HUDEP-2 (cell line): ENCODE measurements at regions not wholly inside any gene's neighbourhood (a gene's known extent, or its start where the extent isn't known, plus 50 kb on each side); places are given as distances from the start of the nearest gene placed in this dataset.
A peak's percentile ranks its signal among the peaks of the same experiment; 100 is the strongest.

Experiments
- DNase-seq, 76 experiments: peaks; one replicate each; lab custom pipeline; 2025; ENCODE audit not compliant: unreplicated experiment in 76 of 76; lab: John Stamatoyannopoulos, UW

DNA sequence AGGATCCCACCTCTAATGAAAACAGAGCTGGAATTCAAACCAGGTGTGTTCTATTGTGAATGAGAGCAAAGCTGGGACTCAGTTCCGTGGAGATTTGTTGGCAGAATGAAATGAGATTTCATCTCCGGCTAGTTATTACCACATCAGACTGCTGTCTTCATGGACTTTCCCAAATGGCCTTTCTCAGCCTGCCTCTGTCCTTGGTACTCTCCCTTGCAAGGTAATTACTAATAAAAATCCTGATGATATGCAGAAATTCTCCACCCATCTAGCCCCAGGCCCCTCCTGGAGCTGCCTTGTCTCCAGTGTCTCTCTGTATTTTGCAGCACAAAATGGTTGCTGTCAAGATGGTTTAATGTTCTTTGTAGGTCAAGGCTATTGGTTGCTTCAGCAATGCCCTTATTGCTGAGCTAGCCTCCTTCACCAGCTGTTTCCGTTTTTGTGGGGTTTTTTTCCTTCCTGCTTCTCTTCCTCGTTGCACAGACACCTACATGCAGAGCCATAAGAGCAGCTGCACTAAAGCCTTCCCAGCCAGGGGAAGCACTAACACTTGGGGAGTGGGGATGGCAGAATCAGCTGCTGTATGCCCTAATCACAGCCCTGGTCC is 185.0 kb upstream of the GHITM start:
- DNase-seq = no peak

- no peak for DNase-seq
Observed at GRCh38 chr10:83955406-83955805, 183.9 kb upstream of the GHITM start.

GRCh38 chr10:83957168-83957947 is 182.0 kb upstream of the GHITM start:
- no peak for DNase-seq

DNA sequence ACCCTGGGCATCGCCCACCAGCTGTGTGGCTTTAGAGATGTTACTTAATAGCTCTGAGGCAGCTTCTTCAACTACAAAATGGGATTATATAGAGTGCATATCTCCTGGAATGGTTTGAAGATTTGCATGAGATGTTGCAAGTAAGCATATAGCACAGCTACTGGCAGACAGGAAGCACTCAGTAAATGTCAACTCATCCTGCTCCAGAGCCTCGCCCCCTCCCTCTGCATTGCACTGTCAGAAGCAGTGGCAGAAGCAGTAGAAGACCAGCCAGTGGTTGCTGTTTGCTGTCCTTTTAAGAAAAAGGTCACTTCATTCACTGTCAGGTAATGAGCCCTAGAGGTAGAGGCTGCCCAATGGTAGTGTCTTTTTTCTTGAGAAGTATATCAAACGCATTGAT is 180.0 kb upstream of the GHITM start:
- DNase-seq = no peak

- DNase-seq = no peak
Observed at GRCh38 chr10:83960125-83960524, 179.2 kb upstream of the GHITM start.

- DNase-seq = no peak
Observed at GRCh38 chr10:83961620-83962019, 177.7 kb upstream of the GHITM start.

DNA sequence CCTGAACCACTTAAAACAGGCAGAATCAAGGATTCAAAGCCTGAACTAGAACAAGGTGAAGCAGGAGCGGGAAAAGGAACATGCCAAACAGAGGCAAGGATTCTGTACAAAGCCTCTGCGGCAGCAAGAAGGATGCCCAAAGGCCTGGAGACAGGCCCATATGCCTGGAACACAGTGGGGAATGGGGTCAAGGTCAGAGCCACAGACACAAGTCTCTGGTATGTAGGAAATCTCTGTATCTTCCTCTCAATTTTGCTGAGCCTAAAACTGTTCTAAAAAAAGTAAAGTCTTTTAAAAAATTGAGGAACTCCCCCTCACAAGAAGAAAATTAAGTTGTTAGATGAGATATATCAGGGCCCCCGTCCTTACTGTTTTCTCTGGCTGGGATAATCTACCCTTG is 175.9 kb upstream of the GHITM start:
- DNase-seq = no peak

- no peak for DNase-seq
Observed at GRCh38 chr10:83965473-83965872, 173.8 kb upstream of the GHITM start.

DNA sequence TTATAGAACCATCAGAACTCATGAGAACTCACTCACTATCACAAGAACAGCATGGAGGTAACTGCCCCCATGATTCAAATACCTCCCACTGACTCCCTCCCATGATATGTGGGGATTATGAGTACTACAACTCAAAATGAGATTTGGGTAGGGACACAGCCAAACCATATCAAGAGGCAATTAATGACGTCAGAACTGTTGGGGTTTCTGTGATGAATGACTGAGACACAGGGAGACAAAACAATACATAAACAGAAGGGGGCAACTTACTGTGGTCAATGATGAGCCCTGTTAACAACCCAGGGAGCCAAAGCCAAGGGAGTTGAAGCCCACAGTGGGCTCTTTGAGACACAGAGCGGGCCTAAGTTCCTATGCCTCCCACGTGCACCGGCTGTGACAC is 171.3 kb upstream of the GHITM start:
- no peak for DNase-seq

- DNase-seq = no peak
Observed at GRCh38 chr10:83978681-83979383, 160.5 kb upstream of the GHITM start.

DNA sequence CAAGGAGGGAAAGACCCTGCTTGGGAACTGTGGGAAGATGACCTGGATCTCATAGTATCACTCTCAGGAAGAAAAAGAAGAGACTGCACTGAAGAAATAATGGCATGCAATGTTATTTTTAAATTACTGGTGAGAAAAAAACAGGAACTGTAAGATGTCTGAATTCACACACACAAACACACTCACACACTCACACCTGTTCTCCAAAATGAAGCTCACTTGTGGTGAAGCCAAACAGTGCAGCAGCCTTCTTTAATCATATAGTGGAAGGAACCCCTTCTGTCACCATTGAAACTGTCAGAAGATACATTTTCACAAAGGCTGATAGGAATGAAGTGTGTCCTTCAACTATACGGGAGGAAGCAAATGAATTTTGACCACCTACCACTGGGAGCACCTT is 156.5 kb upstream of the GHITM start:
- DNase-seq = no peak

- DNase-seq = no peak
Observed at GRCh38 chr10:83983578-83984255, 155.6 kb upstream of the GHITM start.

DNA sequence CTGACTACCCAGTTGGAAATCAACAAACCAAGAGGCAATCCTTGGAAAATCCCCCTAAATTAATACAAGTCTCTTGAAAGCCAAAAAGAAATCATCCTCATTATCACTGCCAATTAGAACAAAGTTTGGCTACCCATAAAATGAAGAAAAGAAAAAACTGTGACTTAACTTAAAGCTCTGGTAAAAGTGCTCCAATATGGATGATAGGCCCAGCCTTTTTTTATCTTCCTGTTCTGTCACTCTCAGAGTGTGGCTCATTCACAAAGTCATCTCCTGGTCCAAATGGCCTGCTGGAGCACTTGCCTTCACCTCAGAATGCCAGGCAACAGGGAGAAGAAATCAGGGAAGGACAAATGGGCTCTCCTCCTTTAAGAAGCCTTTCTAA is 155.1 kb upstream of the GHITM start:
- no peak for DNase-seq

DNA sequence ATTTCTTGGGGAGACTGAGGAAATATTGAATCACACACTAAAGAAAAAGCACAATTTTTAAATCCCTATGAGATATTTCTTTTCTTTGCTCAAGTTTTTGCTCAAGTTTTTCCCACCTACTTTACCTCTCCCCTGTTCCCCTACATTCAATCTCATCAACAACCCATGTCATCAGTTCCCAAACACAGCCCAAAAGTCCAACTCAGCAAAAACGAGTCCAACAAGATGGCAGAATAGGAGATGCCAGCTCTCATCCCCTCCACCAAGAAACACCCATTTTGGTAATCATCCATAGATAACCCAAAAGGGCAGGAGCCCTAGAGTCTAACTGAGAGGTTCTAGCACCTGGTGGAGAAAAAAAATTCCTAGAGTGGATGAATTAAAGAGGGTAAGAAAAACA is 152.5 kb upstream of the GHITM start:
- no peak for DNase-seq

- no peak for DNase-seq
Observed at GRCh38 chr10:83987216-83987615, 152.1 kb upstream of the GHITM start.

- DNase-seq = no peak
Observed at GRCh38 chr10:83988435-83988834, 150.9 kb upstream of the GHITM start.

GRCh38 chr10:83990126-83990525 is 149.2 kb upstream of the GHITM start:
- no peak for DNase-seq

DNA sequence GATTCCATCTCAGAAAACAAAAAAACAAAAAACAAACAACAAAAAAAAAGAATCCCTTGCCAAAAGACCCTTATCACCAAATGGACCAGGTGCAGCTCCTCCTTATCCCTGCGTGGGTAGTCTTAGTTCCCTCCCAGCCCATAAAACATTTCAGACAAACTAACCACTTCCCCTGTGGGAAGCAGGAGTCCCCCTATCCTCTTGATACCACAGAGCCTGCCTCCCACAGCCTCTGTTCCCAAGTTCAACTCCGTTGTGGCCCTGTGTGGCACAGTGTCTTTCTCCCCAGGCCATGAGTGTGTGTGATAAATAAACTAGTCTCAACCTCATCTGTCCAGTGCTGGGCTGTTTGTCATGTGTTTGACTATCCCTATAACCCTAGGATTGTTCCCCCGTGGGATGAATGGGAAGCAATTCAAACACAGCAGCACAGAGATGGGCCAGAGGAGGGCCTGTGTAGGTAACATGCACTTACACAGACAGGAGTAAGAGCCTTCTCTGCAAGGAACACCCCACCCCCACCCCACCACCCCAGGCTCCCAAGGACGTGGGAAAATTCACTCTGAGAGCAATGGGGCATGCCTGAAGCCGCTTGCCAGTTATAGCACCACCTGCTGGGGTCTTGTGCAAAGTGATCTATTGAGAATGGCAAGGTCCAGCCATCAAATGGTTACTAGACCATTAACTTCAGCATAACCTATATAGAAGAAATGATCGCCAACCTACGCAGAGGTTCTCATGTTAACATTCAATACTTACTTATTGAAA is 147.1 kb upstream of the GHITM start:
- peak in 18 of 76 experiments; percentile 1 to 32 (median 11) for DNase-seq

GRCh38 chr10:83994325-83994724 is 145.0 kb upstream of the GHITM start:
- no peak for DNase-seq

DNA sequence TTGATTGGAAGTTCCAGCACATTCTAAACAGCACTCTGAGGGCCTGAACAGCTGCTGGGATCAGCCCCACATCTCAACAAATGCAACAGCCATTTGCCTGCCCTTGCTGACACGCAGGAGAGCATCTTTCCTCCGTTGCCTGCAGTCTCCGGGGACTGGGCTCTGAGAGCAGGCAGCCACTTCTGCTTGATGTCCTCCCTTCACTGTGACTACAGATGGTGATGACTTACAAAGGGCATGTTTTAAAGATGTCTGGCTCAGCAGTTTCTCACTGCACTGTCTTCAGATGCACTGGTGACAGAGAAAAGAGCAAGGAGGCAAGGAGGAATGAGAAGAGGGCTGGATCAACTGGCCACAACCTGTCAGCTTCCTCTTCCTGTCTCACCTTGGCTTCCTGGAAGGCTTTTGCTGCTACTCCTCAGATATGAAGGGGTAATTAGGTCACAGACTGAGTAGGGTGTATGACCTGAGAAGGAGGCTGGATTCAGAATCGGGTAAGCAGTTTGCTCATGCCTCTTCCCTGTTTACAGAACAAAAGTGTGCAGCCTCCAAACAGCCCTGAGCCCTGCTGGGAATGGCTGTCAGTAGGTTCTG is 143.5 kb upstream of the GHITM start:
- no peak for DNase-seq
